ENCODE measurements at regions not wholly inside any gene's neighbourhood (a gene's known extent, or its start where the extent isn't known, plus 50 kb on each side); places are given as distances from the start of the nearest gene placed in this dataset.

GRCh38 chr16:23013484-23013883, 135.8 kb downstream of the USP31 start:
- no peak overlapping the region for H3K4me2 ChIP-seq (ENCODE audit: insufficient read depth, insufficient read length, low read length)
- H4K5ac ChIP-seq (ENCODE audit: insufficient read length, low read depth, low read length): no peak overlapping the region
- no peaks in the 10 kb centered on the region for H3K4me1 ChIP-seq (ENCODE audit: insufficient read depth, low read length)
- no peak for DNase-seq
- TF ChIP-seq CTCF (conservative IDR thresholded peaks at IDR 0.05): peak; percentile 50
- H3K14ac ChIP-seq (ENCODE audit: insufficient read depth, low read length): no peak overlapping the region
- no peak overlapping the region for H4K91ac ChIP-seq (ENCODE audit: insufficient read length, low read depth, low read length)
- H3K36me3 Mint-ChIP-seq (ENCODE audit: insufficient read depth in 1 of 3, low read depth in 3 of 3): no peaks in the 10 kb centered on the region
- no peak overlapping the region for H2BK120ac ChIP-seq (ENCODE audit: low read depth, low read length, poor library complexity, severe bottlenecking)
- peaks cover 2 to 9% of the 10 kb centered on the region in 2 experiments; a peak in 2 of 4 replicates for H3K4me1 Mint-ChIP-seq
- no peak overlapping the region for H2BK15ac ChIP-seq (ENCODE audit: low read depth, low read length)
- H3K9me3 ChIP-seq (ENCODE audit: control insufficient read depth, low read depth, low read length): no peaks in the 10 kb centered on the region
- no peaks in the 10 kb centered on the region for H3K79me2 ChIP-seq (ENCODE audit: insufficient read depth, low read length)
- no peaks in the 10 kb centered on the region for H3K79me1 ChIP-seq (ENCODE audit: insufficient read depth, low read depth, low read length, poor library complexity, severe bottlenecking)
- H4K8ac ChIP-seq (replicated peaks; ENCODE audit: insufficient read length, low read depth, low read length): no peak overlapping the region
- H2AK5ac ChIP-seq (ENCODE audit: insufficient read length, low read length): no peak overlapping the region
- no peaks in the 10 kb centered on the region for H3K9me3 Mint-ChIP-seq
- no peak overlapping the region for H2BK20ac ChIP-seq (ENCODE audit: low read depth, low read length, poor library complexity, severe bottlenecking)
- no peak overlapping the region for H3K4ac ChIP-seq (ENCODE audit: low read depth, low read length)
- H3K23ac ChIP-seq (ENCODE audit: insufficient read length, low read depth, low read length): no peak overlapping the region
- H3K9ac ChIP-seq (ENCODE audit: extremely low read depth, insufficient read length, low read length): no peak overlapping the region
- H3K4me3 Mint-ChIP-seq: no peak overlapping the region
- H3K56ac ChIP-seq (ENCODE audit: insufficient read length, low read depth, low read length): no peak overlapping the region
- no peak overlapping the region for H2BK5ac ChIP-seq (ENCODE audit: insufficient read length, low read length)
- H4K20me1 ChIP-seq (ENCODE audit: control insufficient read depth, insufficient read depth, insufficient read length): no peaks in the 10 kb centered on the region
- peaks cover 7% of the 10 kb centered on the region; the same call in 1 of the 2 replicates for H3K27me3 Mint-ChIP-seq (ENCODE audit: low read depth)
- no peak overlapping the region for H3K27ac Mint-ChIP-seq
- no peaks in the 10 kb centered on the region for H3K27me3 ChIP-seq (ENCODE audit: insufficient read depth, low read length)
- H3K27ac ChIP-seq (ENCODE audit: insufficient read length, low read depth, low read length): no peak overlapping the region
- H3K18ac ChIP-seq (ENCODE audit: insufficient read length, low read depth, low read length): no peak overlapping the region
- H3K23me2 ChIP-seq (ENCODE audit: insufficient read length, low read depth, low read length, poor library complexity, severe bottlenecking): no peaks in the 10 kb centered on the region
- WGBS (ENCODE audit: extremely low coverage, insufficient read length, low lambda C conversion rate): no CpG with 5 or more reads among the region's 1 CpG
- no peak overlapping the region for H2BK12ac ChIP-seq (ENCODE audit: insufficient read length, low read depth, low read length)
- H2AFZ ChIP-seq (ENCODE audit: low read length): no peak overlapping the region
- H3T11ph ChIP-seq (ENCODE audit: low read length): no peak overlapping the region

Measured in H9 (cell line).